Ovary (tissue), 3 donors: ENCODE measurements at regions not wholly inside any gene's neighbourhood (a gene's known extent, or its start where the extent isn't known, plus 50 kb on each side); places are given as distances from the start of the nearest gene placed in this dataset.

Source experiments
- CTCF ChIP-seq, 3 donors: fragments of 450-650 bp in 2 of 3; fragments of 200-600 bp in 1 of 3; IDR thresholded peaks; one replicate each; pipeline versions ENCODE4 v1.5.1 to v1.8.0; 2016 to 2022; ENCODE audit warnings: antibody characterized with exemption in 3 of 3, mild to moderate bottlenecking in 1 of 3
- POLR2A ChIP-seq: fragments of 450-650 bp; IDR thresholded peaks from one replicate; pipeline ENCODE4 v1.6.1; 2017; ENCODE audit warnings: antibody characterized with exemption, mild to moderate bottlenecking, moderate library complexity
- donor health status: DM: no; HTN: no; CAD: no.

- TF ChIP-seq CTCF (IDR thresholded peaks at IDR 0.05) (no peak), POLR2A (no peak)
Observed at GRCh38 chr1:192038567-192038966, 119.7 kb upstream of the RGS18 start.
